ACHN (cell line): ENCODE measurements at regions not wholly inside any gene's neighbourhood (a gene's known extent, or its start where the extent isn't known, plus 50 kb on each side); places are given as distances from the start of the nearest gene placed in this dataset.
A peak's percentile ranks its signal among the peaks of the same experiment; 100 is the strongest.

Experiments used
- DNase-seq: peaks from one replicate; pipeline ENCODE4 v3.0.0-alpha.2; 2015
- in situ Hi-C: cut with HindIII; loops from 2 replicates; pipeline ENCODE4 v1.10.0; 2017; ENCODE audit warnings: low sequenced_read_pairs, low pct_ligation_motif_present, low pct_unique_long_range_greater_than_20kb

DNA sequence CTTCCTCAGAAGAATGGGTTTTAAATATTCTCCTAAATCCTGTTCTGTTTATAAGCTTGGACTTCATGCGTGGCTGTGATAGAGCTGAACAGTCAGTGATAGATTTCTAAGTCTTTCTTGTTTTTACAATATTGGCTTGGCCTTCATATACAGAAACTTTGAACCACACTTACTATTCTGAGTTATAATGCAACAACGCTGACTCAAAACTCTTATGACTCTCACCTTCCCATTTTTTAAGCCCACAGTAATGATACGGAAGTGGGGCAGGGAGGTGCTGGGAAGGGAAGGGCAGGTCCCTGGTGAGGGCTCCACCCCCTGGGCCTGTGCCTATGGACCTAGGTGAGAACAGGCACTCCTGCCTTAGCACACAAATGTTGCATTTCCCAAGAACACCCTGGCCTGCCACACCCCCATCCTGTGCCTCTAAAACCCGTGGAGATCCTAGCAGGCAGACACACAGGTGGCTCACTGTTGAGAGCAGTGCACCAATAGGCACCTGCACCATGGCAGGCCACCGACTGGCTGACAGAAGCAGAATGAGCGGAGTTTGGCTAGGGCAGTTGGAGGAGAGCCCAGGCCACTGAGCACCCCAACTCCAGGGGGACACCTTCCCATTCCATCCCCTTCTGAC is 376.7 kb downstream of the GABRG2 start:
- in situ Hi-C loops, result no loop called here
- no peak for DNase-seq

DNA sequence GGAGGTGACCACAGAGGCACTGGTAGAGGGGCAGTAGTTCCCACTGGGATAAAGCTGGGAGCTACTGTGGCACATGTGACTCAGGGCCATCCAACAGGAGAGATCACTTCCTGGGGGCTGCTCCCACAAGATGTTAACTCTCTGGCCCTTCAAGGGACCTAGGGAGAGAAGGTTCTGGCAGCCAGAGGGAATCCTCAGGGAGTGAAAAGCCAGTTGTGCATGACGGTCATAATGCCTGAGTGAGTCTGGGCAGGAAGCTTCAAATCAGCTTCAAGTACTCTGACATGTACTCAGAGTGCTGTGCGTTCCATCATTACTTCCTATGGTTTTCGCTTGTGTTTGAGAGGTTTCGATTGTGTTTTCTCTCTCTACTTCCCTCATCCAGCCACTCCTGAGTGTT is 388.5 kb downstream of the GABRG2 start:
- in situ Hi-C loops, result no loop called here
- no peak for DNase-seq

DNA sequence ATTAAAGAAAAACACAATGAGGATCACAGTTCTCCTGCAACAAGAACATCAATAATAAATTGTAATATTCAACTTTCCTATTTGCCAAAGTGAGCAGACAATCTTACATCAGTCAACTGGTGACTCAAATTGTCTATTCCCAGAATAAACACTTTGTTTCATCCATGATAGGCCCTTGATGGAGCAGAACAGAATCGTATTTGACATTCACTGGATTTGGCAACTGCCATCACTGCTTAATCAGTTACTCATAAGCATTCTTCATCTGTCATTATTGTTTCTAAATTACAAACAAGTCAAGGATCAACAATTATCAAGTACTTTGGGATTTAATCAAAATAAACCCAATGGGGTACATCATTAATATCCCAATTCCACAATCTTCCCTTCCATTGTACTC is 398.4 kb downstream of the GABRG2 start:
- in situ Hi-C loops, result no loop called here
- DNase-seq, result no peak

DNA sequence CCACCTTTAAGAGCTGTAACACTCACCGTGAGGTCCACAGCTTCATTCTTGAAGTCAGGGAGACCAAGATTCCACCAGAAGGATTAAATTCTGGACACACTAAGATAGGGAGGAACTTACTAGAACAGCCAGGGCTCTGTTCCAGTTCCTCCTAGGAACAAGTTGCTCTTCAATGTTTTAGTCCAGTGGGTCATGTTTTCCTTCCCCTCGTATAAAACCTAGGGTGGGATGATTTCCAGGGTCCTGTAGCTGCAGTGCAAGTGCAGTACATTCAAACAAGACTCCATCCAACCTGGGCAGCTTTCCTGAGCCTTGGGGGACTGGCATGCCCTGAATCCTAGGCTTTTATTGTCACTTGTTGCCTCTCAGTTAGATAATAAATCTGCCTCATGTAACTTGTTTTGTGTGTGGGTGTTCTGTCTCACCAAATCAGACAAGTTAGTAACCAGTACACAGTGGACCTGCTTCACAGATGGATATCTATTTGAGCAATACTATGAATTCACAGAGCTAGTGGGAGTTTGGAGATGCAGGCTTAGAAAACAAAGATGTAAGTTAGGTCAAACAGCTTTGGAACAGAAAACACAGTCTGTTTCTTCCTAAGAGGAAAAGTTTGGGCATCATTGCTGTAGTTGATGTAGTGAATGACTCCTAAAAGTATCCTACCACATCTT is 405.6 kb downstream of the GABRG2 start:
- DNase-seq, result no peak
- in situ Hi-C loops, result no loop called here

DNA sequence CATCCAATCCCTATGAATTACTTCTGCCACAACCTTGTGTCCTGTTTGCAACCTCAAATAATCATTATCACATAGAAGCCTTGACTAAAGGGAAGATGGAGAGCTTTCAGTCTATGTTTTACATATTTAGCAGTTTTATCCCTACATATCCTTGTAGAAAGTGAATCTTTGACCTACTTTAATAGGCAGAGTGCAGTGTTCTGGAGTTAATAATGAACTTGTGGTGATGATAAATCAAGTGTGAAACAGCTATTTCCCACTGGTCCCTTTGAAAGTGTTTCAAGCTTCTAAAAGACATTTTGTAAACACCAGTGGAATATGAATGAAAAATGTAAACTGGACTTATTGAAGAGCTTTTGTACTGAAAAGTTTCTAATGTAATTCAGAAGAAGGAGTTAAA is 406.7 kb downstream of the GABRG2 start:
- in situ Hi-C loops, result no loop called here
- peak; percentile 38 for DNase-seq

DNA sequence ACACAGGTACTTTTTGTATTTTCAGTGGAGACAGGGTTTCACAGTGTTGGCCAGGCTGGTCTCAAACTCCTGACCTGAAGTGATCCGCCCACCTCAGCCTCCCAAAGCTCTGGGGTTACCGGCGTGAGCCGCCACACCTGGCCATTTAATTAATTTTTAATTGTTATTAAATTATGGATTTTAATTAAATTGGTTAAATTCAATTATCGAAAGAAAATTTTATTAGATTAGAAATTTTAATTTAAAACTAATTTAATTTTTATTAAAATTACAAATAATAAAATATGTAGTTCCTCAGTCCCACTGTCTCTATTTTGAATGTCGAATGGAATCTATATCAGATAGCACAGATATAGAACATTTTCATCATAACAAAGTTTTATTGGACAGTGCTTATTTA is 416.5 kb downstream of the GABRG2 start:
- no peak for DNase-seq
- in situ Hi-C loops, result no loop called here

DNA sequence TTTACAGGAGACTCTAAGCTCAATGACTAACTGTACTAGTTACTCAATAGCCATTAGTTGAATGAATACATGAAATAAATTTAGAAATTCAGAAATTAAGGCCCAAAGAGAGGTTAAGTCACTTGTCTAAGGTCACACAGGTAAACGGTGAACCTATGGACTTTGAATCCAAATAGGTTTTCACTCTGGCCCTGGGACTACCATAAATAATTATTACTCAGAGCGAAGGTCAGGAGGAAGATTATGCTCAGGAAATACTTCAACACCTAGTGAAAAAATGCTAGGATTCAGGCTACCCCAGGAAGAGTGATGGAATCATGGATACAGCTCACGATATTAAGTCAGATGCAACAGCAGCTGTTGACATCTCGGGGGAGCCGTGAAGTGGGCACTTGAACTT is 417.4 kb downstream of the GABRG2 start:
- in situ Hi-C loops, result no loop called here
- no peak for DNase-seq

DNA sequence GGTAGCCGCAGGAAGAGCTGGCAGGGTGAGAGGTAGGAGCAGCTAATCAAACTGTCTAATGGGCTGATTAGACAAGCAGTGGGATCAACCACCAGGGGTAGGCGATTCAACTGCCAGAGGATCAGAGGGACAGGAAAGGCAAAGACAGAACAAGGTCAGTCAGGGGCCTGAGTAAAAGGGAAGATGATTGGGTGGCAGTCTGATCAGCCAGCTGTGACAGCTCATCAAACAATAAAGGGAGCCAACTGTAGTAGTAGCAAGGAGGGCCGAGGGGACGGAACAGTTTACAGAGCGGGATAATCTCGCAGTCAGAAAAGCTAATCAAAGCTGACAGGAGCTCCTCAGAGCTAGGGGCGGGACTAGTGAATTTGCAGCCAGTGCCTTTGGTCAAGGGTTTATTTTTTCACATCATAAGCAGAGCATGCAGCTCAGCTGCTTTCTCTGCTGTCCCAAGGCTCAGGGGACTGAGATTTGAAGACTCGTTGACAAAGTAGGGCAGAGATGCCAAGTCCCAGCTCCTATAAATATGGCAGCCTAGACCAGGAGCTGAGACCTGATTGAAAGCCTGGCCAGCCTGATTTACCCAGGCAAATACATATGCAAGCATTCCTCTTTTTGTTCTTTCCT is 418.2 kb downstream of the GABRG2 start:
- in situ Hi-C loops, result no loop called here
- no peak for DNase-seq

DNA sequence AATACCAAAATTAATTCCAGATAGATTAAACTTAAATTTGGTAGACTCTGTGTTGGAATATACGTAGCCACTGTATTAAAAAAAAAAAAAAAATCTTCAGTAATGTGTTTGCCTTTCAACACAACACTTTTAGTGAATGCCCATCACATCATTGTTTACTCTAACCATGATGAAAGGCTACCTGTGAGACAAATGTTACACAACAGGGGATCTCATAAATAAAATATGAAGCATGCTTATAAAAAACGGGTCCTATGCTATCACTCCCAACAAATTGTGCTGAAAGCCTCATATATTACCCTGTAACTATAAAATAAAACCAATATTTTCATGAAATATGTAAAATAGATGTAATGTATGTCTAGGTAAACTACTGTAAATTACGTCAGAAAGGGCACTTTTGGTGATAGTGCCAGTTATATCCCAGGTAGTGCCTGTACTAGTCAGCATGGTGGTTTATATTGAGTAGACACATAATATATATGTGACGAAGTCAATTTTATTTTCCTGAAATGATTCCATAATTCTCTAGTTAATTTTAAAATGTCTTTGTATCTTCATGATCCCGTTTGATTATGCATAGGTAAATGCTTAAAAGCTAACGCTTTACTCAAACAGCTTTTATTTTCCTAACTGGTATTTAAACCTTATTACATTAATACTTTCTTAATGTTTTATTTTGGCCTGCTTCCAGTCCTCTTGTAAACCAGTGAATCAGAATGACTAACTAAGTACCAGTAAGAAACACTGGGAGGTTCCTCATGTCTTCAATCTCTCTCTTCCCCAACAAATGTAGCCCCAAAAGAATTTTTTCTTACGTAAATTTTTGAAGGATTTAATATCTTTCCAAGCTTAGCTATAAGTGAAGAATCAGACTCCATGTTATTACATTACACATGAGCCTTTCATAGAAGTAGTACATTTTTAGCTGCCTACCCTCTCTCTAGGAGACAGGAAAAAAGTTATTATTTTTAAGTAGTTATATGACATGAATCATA is 420.3 kb downstream of the GABRG2 start:
- in situ Hi-C loops, result no loop called here
- no peak for DNase-seq

DNA sequence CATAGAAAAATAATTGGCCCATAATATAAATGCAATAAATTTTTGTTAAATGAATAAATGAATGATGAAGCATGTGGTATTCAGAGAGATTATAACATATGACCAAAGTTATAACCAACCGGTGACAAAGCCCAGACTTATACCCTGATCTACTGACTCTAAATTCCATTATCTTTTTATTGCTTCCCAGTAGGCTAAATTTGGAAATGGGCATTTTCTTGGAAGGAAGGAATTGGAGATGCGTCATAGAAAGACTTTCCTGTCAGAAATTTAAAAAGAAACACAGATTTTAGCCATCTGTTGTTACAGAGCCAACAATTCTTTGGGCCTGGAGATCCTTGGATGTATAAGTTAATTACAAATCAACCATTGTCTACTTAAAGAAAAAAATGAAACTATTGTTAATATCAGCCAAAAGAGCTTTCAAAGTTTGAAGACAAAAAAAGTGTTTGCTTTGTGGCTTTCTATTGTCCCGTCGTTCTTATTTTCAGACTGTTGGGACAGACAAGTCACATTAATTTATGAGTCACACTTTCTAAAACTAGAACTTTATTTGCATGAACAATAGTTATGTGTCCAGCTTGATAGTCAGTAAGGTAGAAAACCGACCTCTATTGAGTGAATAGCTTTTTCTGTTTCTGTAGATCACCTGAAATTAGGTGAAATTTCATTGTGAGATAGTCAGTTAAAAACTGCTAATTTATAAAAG is 428.7 kb downstream of the GABRG2 start:
- in situ Hi-C loops, result no loop called here

DNA sequence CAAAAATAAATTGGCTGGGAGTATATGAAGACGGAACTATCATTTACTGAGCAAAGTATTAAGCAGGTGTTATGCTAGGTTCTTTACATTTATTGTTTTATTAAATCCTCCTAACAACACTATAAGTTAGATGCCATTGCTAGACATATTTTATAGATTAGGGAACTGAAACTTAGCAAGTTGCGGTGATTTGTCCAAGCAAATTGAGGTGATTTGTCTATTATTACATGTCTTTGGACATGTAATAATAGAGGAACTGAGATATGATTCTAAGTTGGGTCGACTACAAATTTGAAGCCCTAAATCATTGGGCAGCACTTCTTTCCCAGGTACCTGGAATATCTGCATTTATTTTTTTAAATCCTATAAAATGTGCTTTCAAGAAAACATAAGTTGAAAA is 429.9 kb downstream of the GABRG2 start:
- in situ Hi-C loops, result no loop called here
- no peak for DNase-seq

More for the DNA sequence above, 428.7 kb downstream of the GABRG2 start:
- DNase-seq, result no peak

DNA sequence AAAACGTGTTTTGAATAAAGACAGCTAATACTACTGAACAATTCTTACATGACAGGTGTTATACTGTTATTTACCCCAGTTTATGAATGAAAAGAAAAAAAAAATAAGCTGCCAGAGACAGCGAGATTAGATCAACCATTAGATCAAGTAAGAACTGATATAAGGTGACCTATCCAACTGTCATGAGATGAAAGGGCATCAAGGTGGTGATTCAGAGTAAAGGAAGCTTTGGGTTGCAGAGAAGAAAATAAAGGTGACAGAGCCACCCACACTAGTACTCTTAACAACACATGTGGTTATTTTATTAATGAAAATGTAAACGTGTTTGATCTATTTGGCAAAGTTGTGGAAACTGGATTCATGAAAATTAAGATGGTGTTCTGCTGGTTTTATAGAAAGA is 435.2 kb downstream of the GABRG2 start:
- DNase-seq, result no peak
- in situ Hi-C loops, result no loop called here

DNA sequence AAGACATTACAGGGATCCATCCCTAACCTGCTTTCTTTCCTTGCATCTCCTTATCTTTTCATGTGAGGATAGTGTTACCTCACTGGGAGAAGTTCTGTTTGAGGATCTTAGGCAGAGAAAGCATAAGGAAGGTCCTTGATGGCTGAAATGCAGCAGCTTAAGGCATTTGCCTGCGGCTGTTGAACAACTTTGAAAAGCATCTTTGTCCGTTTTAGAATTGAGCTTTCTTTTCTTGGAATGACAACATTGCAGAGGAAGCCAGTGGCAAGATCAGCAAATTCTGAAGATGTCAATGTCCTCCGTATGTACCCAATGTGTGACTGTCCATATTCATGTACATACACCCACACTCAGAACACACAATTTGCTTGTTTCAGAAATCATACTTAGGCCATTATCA is 436.2 kb downstream of the GABRG2 start:
- DNase-seq, result no peak
- in situ Hi-C loops, result no loop called here

DNA sequence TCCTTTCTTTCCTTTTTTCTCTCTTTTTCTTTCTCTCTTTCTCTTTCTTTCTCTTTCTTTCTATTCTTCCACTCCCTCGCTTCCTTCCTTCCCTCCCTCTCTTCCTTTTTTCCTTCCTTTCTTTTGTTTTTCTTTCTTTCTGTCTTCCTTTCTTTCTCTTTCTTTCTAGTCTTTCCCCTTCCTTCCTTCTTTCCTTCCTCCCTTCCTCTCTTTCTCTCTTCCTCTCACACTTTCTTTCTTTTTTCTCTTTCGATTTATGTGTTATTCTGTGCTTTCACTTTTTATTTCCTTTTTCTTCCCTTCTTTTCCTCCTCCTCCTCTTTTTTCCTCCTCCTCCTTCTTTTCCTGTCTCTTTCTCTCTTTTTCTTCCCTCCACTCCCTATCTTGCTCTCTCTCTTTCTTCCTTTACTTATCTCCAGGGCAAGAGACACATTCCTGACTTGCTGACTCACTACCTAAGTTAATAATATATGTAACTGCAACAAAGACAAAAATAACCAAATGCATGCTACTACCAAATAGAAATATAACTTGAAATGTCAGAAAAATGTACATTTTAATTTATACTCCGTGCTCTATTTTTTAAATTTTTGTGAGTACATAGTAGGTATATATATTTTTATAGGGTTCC is 445.5 kb downstream of the GABRG2 start:
- DNase-seq, result peak; percentile 49
- in situ Hi-C loops, result no loop called here

DNA sequence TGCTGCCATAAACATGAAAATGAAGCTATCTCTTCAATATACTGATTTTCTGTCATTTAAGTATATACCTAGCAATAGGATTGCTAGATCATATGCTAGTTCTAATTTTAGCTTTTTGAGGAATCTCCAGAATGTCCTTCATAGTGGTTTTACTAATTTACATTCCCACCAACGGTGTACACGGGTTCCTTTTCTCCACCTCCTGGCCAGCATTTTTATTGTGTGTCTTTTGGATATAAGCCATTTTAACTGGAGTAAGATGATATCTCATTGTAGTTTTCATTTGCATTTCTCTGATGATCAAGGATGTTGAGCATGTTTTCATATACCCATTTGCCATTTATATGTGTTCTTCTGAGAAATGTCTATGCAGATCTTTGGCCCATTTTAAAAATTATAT is 446.5 kb downstream of the GABRG2 start:
- no peak for DNase-seq
- in situ Hi-C loops, result no loop called here

DNA sequence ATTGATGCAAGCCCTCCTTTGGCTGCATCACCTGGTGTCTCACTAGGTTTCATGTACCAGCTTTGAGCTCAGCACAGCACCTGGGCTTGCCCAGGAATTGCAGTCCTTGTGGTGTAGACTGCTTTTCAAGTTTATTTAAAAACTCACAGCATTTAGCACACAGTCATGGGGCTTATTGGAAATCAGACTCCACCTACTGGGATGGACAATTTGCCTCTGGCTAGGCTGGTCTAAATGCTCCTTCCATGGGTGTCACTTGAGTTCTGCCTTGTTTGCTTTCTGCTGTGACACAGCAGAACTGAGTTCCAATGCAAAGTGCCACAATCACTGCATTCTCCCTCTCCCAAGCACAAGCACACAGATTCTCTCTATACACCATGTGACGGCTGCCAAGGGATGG is 453.3 kb downstream of the GABRG2 start:
- no peak for DNase-seq
- in situ Hi-C loops, result no loop called here

DNA sequence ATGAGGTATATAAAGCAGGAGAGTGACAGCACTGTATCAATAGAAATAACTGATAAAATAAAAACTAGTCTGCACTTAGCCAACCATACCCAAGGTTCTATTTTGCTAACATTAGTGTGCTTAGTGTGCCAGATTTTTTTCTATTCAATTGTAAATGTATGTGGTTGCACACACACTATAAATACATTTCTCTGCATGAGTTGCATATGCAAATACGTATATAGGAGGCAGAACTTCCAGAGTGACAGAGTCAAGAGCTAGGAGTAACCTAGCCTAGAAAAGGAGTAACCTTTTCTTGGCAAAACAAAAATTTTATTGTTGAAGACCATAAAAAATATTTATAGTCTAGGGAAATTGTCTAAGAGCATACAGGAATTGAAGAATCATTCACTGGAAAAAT is 461.6 kb downstream of the GABRG2 start:
- in situ Hi-C loops, result no loop called here
- no peak for DNase-seq

DNA sequence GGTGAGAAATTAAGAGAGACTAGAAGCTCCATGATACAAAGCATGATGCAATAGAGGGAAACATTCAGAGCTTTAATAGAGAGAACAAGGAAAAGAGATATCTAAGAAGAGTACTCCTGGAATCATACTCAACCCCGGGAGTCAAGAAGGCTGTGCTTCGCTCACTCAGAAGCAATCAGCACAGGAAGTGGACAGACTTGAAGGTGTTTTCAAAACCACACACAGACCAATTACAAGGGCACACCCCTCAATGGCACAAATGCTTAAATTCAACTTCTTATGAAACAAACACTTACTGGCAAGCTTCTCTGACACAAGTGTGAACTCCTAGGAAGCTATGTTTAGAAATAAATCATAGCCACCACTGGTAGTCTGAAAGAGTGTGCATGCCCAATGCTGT is 462.3 kb downstream of the GABRG2 start:
- in situ Hi-C loops, result no loop called here

More for the DNA sequence above, 462.3 kb downstream of the GABRG2 start:
- DNase-seq, result no peak
